HEK293 (cell line): ENCODE measurements at regions not wholly inside any gene's neighbourhood (a gene's known extent, or its start where the extent isn't known, plus 50 kb on each side); places are given as distances from the start of the nearest gene placed in this dataset.

Experiments used
- ZNF138 ChIP-seq: fragments of 450-650 bp; formaldehyde crosslinking; IDR thresholded peaks from 2 replicates; pipeline ENCODE4 v1.5.1; 2016; ENCODE audit warnings: missing biosample characterization, missing genetic modification characterization, borderline replicate concordance
- ZNF174 ChIP-seq: fragments of 450-650 bp; formaldehyde crosslinking; IDR thresholded peaks from 2 replicates; pipeline ENCODE4 v1.5.0; 2017; ENCODE audit warnings: missing biosample characterization, mild to moderate bottlenecking, missing genetic modification characterization
- ZNF19 ChIP-seq: fragments of 450-650 bp; formaldehyde crosslinking; IDR thresholded peaks from 2 replicates; pipeline ENCODE4; 2016; ENCODE audit warnings: missing biosample characterization, missing genetic modification characterization, low read depth
- ZNF571 ChIP-seq: fragments of 450-650 bp; formaldehyde crosslinking; IDR thresholded peaks from 2 replicates; pipeline ENCODE4 v1.5.0; 2017; ENCODE audit warnings: missing biosample characterization, missing genetic modification characterization
- ZNF791 ChIP-seq: fragments of 450-650 bp; formaldehyde crosslinking; IDR thresholded peaks from 2 replicates; pipeline ENCODE4 v1.5.1; 2016; ENCODE audit warnings: missing biosample characterization, missing genetic modification characterization
- TF ChIP-seq, protein P1 (sequence below): fragments of 450-650 bp; formaldehyde crosslinking; IDR thresholded peaks from 2 replicates; pipeline ENCODE4 v1.5.1; 2016; ENCODE audit warnings: missing biosample characterization, missing genetic modification characterization, low read depth

DNA sequence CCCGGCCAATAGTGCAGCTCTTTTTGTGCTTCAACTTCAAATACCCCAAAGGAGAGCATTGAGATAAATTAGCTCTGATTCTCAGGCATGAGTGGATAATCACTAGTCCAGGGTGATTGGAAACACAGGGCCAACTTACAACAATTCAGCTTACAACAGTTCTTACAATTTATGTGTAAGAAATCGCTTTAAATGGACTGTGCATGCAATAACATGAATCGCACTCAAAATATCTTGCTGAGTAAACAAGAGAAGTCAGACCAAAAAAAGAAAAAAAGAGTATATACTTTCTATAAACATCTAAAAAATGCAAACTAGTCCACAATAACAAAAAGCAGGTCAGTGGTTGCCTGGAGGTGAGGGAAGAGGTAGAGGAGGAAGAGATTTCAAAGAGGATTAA, 150.6 kb upstream of the EDIL3 start:
- TF ChIP-seq ZNF571 (tag by site-specific recombination) (no peak), ZNF174 (tag by site-specific recombination) (no peak), ZNF138 (no peak), ZNF791 (tag by site-specific recombination) (no peak), ZNF19 (tag by site-specific recombination) (no peak)
- TF ChIP-seq, protein P1, sequence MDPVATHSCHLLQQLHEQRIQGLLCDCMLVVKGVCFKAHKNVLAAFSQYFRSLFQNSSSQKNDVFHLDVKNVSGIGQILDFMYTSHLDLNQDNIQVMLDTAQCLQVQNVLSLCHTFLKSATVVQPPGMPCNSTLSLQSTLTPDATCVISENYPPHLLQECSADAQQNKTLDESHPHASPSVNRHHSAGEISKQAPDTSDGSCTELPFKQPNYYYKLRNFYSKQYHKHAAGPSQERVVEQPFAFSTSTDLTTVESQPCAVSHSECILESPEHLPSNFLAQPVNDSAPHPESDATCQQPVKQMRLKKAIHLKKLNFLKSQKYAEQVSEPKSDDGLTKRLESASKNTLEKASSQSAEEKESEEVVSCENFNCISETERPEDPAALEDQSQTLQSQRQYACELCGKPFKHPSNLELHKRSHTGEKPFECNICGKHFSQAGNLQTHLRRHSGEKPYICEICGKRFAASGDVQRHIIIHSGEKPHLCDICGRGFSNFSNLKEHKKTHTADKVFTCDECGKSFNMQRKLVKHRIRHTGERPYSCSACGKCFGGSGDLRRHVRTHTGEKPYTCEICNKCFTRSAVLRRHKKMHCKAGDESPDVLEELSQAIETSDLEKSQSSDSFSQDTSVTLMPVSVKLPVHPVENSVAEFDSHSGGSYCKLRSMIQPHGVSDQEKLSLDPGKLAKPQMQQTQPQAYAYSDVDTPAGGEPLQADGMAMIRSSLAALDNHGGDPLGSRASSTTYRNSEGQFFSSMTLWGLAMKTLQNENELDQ (tag by site-specific recombination), result no peak
